GM20000 (cell line): ENCODE measurements at regions not wholly inside any gene's neighbourhood (a gene's known extent, or its start where the extent isn't known, plus 50 kb on each side); places are given as distances from the start of the nearest gene placed in this dataset.

Experiments
- DNase-seq: peaks from one replicate; pipeline ENCODE4 v3.0.0; 2012; ENCODE audit warnings: low spot score
- TF ChIP-seq, protein P1 (sequence below): IDR thresholded peaks from 2 replicates; pipeline ENCODE4 v1.5.1; 2012; ENCODE audit warnings: mild to moderate bottlenecking, control low read depth; ENCODE audit errors: extremely low read depth, missing control alignments

DNA sequence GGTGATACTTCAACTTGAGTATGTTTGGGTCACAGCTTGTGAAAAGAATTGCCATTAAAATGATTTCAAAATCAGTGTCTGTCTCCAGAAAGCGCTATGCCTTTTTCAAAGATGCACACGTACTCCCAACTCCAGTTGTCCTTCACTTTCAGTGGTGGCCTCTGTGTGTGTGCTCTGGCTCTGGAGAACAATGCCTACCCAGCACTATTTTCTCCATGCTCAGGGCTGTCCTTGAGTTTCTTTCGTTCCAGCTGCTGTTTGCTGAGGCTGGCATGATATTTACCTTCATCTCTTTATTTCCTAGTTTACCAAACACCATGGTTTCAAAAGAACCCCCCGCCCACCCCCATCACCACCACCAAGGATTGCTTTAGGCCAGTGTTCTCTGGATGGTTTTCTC, 136.8 kb downstream of the QRSL1 start:
- TF ChIP-seq, protein P1, sequence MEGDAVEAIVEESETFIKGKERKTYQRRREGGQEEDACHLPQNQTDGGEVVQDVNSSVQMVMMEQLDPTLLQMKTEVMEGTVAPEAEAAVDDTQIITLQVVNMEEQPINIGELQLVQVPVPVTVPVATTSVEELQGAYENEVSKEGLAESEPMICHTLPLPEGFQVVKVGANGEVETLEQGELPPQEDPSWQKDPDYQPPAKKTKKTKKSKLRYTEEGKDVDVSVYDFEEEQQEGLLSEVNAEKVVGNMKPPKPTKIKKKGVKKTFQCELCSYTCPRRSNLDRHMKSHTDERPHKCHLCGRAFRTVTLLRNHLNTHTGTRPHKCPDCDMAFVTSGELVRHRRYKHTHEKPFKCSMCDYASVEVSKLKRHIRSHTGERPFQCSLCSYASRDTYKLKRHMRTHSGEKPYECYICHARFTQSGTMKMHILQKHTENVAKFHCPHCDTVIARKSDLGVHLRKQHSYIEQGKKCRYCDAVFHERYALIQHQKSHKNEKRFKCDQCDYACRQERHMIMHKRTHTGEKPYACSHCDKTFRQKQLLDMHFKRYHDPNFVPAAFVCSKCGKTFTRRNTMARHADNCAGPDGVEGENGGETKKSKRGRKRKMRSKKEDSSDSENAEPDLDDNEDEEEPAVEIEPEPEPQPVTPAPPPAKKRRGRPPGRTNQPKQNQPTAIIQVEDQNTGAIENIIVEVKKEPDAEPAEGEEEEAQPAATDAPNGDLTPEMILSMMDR: no peak
- DNase-seq: no peak

DNA sequence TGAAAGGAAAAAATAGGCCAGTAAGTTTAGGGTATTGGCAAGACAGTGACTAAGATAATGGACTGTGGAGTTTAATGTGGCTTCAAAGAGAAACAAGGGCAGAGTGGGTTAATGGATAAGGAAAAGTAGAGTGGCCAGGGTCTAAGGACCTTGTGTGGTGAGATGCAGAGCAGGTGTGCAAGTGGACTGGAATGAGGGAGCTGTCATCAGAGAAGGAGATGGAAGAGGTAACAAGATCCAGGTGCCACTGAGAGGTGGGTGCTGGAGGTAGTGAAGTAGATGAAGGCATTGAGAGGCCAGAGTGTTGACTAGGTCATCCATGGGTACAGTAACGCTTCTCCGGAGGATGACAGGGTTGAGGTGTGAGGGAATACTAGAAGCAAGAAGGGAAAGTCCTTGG, 136.1 kb downstream of the QRSL1 start:
- TF ChIP-seq, protein P1: no peak
- DNase-seq: no peak

DNA sequence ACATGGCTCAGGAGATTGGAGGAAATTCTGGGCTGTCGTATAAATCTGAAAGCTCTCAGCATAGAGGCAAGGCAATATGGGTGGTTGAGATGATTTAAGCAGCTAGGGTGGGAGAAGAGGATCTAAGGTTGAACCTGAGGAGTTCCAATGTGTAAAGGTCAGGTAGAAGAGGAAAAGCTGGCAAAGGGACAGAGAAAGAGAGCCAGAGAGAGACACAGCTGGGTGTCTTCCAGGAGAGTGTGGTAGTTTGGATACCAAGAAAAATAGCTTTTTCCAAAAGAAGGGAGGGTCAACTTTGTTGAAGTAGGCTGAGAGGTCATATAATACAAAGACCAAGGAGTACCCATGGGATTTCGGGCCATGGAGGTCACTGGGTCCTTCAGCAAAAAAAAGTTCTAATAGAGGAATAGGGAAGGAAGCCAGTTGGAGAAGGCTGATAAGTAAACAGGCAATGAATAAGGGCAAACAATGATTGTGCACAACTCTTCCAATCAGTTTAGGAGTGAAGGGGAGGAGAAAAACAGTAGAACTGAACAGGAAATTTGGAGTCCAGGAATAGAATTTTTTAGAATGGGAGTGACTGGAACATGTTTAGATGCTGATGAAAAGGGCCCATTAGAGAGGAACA, 135.1 kb downstream of the QRSL1 start:
- no peak for DNase-seq
- TF ChIP-seq, protein P1: no peak

DNA sequence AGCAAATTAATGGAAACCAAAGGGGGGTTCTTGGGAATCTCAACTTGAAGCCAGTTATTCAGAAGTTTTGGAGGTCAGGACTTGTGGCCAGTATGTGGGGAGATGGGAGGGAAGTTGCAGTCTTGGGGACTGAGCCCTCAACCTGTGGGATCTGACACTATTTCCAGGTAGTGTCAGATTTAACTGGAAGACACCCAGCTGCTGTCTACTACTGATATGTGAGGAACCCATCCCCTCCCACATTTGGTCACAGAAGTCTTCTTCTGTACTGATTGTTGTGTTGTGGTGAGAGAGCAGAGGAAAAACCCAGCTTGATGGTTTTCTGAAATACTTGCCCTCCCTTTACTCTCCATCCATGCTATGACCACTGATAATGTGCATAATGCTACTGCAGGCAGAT, 134.0 kb downstream of the QRSL1 start:
- TF ChIP-seq, protein P1: no peak
- DNase-seq: no peak

DNA sequence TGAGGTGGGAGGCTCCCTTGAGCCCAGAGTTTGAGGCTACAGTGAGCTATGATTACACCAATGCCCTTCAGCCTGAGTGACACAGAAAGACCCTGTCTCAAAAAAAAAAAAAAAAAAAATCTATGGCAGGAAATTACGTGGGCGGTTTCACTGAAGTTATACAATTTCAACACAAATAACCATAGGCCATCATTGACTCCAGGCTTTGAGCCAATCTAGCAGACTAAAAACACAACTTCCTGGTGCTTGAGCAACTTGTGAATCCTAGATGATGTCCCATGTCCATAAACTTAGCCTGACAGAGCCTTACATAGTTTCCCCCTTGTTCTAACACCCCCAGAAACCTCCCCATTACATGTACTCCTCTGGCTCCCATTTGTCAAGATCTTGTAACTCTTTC, 131.8 kb downstream of the QRSL1 start:
- no peak for DNase-seq
- TF ChIP-seq, protein P1: no peak

DNA sequence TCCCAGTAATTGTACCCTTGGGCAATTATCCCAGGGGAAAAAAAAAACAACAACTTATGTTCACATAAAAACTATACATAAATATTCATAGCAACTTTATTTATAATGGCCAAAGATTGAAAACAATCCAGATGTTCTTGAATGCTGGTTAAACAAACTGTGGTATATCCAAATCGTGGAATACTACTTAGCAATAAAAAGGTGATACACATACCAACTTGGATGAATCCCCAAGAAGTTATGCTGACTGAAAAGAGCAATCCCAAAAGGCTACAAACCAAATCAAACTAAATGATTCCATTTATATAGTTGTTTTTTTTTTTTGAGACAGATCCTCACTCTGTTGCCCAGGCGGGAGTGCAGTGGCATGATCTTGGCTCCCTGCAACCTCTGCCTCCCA, 129.7 kb downstream of the QRSL1 start:
- no peak for DNase-seq
- TF ChIP-seq, protein P1: no peak

DNA sequence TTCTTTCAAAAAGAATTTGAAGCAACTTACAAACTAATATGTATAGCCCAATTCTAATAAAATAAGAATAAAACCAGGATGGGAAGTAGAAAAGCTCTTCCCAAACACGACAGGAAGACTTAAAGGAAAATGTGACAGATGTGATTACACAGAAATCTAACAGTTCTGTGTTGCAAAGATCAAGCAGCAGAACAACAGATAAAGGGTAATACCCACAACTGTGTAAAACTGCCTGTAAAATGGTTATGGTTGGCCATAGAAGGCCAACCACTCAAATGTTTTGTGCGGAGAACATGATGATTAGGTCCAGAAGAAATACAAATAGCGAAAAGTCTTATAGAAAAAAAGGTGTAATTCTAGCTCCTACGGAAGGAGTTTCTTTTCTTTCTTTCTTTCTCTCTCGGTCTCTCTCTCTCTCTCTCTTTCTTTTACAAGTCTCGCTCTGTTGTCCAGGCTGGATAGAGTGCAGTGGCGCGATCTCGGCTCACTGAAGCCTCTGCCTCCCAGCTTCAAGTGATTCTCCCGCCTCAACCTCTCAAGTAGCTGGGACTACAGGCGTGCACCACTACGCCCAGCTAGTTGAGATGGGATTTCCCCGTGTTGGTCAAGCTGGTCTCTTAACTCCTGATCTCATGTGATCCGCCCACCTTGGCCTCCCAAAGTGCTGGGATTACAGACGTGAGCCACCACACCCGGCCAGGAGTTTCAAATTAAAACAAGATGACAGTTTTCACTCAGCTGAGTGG, 128.5 kb downstream of the QRSL1 start:
- TF ChIP-seq, protein P1: no peak
- DNase-seq: no peak
